ENCODE measurements at regions not wholly inside any gene's neighbourhood (a gene's known extent, or its start where the extent isn't known, plus 50 kb on each side); places are given as distances from the start of the nearest gene placed in this dataset.

DNA sequence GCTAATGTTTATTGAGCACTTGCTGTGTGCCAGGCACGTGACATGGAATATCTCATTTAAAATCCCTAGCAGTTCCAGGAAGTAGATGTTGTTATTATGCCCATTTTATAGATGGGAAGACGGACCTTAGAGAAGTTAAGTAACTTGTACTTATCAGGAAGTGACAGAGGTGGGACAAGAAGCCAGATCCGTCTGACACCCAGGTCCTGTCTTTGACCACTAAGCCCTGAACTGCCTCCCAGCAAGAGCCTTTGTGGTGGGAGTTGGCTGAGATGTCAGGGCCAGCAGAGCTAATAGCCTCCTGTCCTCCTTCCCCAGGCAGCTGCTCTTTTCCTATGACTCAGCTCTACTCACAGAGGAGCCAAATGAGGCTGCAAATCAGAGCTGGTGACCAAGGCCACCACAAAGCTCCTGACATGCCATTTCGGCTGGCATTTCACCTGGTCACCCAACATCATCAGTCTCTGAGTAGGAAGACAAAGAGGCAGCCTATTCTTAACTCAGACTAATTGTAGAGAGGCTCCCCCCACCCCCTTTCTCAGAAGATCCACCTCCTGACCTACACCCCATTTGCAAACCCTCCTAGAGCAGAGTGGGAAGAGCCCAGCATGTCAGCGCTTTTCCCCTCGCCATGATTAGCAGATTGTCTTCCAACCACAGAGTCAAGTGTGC is 175.1 kb upstream of the KIT start:
- TF ChIP-seq CTCF (conservative IDR thresholded peaks at IDR 0.05; ENCODE audit: low read depth, low read length) (no peak), RAD21 (IDR thresholded peaks at IDR 0.05; ENCODE audit: low read length) (no peak), RCOR1 (IDR thresholded peaks at IDR 0.05; ENCODE audit: insufficient replicate concordance, low read length) (no peak), FOS (IDR thresholded peaks at IDR 0.05; ENCODE audit: low read depth, low read length) (no peak), SMC3 (IDR thresholded peaks at IDR 0.05; ENCODE audit: low read depth, low read length) (no peak), MXI1 (IDR thresholded peaks at IDR 0.05; ENCODE audit: borderline replicate concordance, low read depth, low read length) (no peak), CEBPB (IDR thresholded peaks at IDR 0.05; ENCODE audit: low read depth, low read length) (no peak), POLR2A (IDR thresholded peaks at IDR 0.05; ENCODE audit: low read depth, low read length) (no peak)

Data from IMR-90 (cell line).